B cell (primary cell): ENCODE measurements at regions not wholly inside any gene's neighbourhood (a gene's known extent, or its start where the extent isn't known, plus 50 kb on each side); places are given as distances from the start of the nearest gene placed in this dataset.

Experiments used
- ATAC-seq: fragments of 200-7000 bp; cut with Tn5 transposase; one replicate; pipeline ENCODE4 v1.10.0; 2021; ENCODE audit warnings: low read depth, mild to moderate bottlenecking, moderate number of reproducible peaks, moderate library complexity
- CTCF ChIA-PET: fragments of 350-600 bp; sonication (Branson Sonifier 250); formaldehyde crosslinking; loops from one replicate; lab custom pipeline; 2021; ENCODE audit warnings: antibody characterized with exemption, inconsistent platforms; lab: Charles Lee
- POLR2A ChIA-PET: fragments of 350-600 bp; sonication (Branson Sonifier 250); formaldehyde crosslinking; loops from one replicate; lab custom pipeline; 2021; ENCODE audit warnings: antibody characterized with exemption; lab: Charles Lee
- DNase-seq: peaks from one replicate; pipeline ENCODE4 v3.0.0; 2013
- H2AFZ ChIP-seq: 2 replicates; pipeline ENCODE4 v1.6.1; 2012; ENCODE audit warnings: mild to moderate bottlenecking, low read depth, low read length; ENCODE audit not compliant: insufficient read depth, poor library complexity, severe bottlenecking
- H3K27ac ChIP-seq, 2 donors: 1 replicate in 1 of 2; 2 replicates in 1 of 2; pipeline ENCODE4 v1.5.1; 2012 to 2013; ENCODE audit warnings: low read length in 2 of 2, mild to moderate bottlenecking in 2 of 2, moderate library complexity in 1 of 2
- H3K27me3 ChIP-seq, 4 experiments: fragments of 200-600 bp in 1 of 4; sonication (generic) in 1 of 4; replicated peaks in 1 of 4; 1 replicate in 2 of 4; 2 replicates in 2 of 4; pipeline versions ENCODE4 v1.6.1 to v1.7.0; 2013 to 2016; ENCODE audit warnings: low read length in 3 of 4, mild to moderate bottlenecking in 2 of 4, mixed read lengths in 1 of 4, moderate library complexity in 1 of 4; ENCODE audit not compliant: insufficient read depth in 4 of 4, control insufficient read depth in 3 of 4; ENCODE audit errors: control extremely low read depth in 1 of 4
- H3K36me3 ChIP-seq, 2 experiments: replicated peaks in 1 of 2; 1 replicate in 1 of 2; 2 replicates in 1 of 2; pipeline versions ENCODE4 v1.6.1 to v1.7.1; 2013; ENCODE audit warnings: low read length in 1 of 2; ENCODE audit not compliant: insufficient read depth in 2 of 2, control insufficient read depth in 1 of 2; ENCODE audit errors: control extremely low read depth in 1 of 2, extremely low read depth in 1 of 2
- H3K4me1 ChIP-seq, 2 donors: fragments of 200-600 bp in 1 of 2; sonication (generic) in 1 of 2; 1 replicate in 1 of 2; 2 replicates in 1 of 2; pipeline versions ENCODE4 v1.5.1 to v1.6.1; 2013 to 2017; ENCODE audit warnings: low read length in 2 of 2; ENCODE audit not compliant: control insufficient read depth in 2 of 2, insufficient read depth in 2 of 2
- H3K4me2 ChIP-seq: replicated peaks from 2 replicates; pipeline ENCODE3; 2012; ENCODE audit warnings: mild to moderate bottlenecking, low read depth, low read length; ENCODE audit not compliant: poor library complexity, severe bottlenecking
- H3K4me3 ChIP-seq, 5 experiments: fragments of 200-600 bp in 1 of 5; sonication (generic) in 1 of 5; 1 replicate in 3 of 5; 2 replicates in 2 of 5; pipeline versions ENCODE4 v1.5.1 to v1.7.0; 2011 to 2016; ENCODE audit warnings: low read length in 4 of 5, mild to moderate bottlenecking in 4 of 5, low read depth in 2 of 5, control low read depth in 1 of 5, moderate library complexity in 1 of 5; ENCODE audit not compliant: insufficient read depth in 1 of 5; ENCODE audit errors: control extremely low read depth in 1 of 5, extremely low read depth in 1 of 5
- H3K79me2 ChIP-seq: fragments of 200-600 bp; sonication (generic); one replicate; pipeline ENCODE4 v1.6.0; 2016; ENCODE audit warnings: low read length; ENCODE audit not compliant: control insufficient read depth, insufficient read depth
- H3K9ac ChIP-seq: fragments of 200-600 bp; sonication (generic); 2 replicates; pipeline ENCODE4 v1.6.1; 2017; ENCODE audit warnings: mild to moderate bottlenecking, low read length, moderate library complexity
- H3K9me3 ChIP-seq, 3 donors: one replicate each; pipeline versions ENCODE4 v1.6.1 to v1.7.1; 2013; ENCODE audit warnings: low read length in 2 of 3; ENCODE audit not compliant: control insufficient read depth in 2 of 3, insufficient read depth in 1 of 3; ENCODE audit errors: control extremely low read depth in 1 of 3
- H4K20me1 ChIP-seq: 2 replicates; pipeline ENCODE4 v1.6.0; 2012; ENCODE audit warnings: mild to moderate bottlenecking, low read length; ENCODE audit not compliant: insufficient read depth, control insufficient read depth, poor library complexity, severe bottlenecking
- H3K27ac Mint-ChIP-seq: one replicate; pipeline ENCODE4 v1.8.0; 2021; ENCODE audit warnings: mixed read lengths
- H3K27me3 Mint-ChIP-seq: one replicate; pipeline ENCODE4 v1.8.0; 2021; ENCODE audit warnings: mixed read lengths
- H3K4me1 Mint-ChIP-seq: one replicate; pipeline ENCODE4 v1.8.0; 2021; ENCODE audit warnings: mixed read lengths
- H3K4me3 Mint-ChIP-seq: one replicate; pipeline ENCODE4 v1.8.0; 2021; ENCODE audit warnings: mixed read lengths
- H3K9me3 Mint-ChIP-seq: one replicate; pipeline ENCODE4 v1.8.0; 2022; ENCODE audit warnings: mixed read lengths; ENCODE audit not compliant: insufficient read depth
- CTCF ChIP-seq: fragments of 200-600 bp; IDR thresholded peaks from one replicate; pipeline ENCODE4 v1.8.0; 2022; ENCODE audit warnings: antibody characterized with exemption, mild to moderate bottlenecking
- EZH2 ChIP-seq: IDR thresholded peaks from 2 replicates; pipeline ENCODE4 v1.6.1; 2012; ENCODE audit warnings: borderline replicate concordance, low read depth, mild to moderate bottlenecking, moderate library complexity, low read length; ENCODE audit not compliant: insufficient read depth, poor library complexity, severe bottlenecking
- WGBS: methylation state at CpG from one replicate; pipeline ENCODE4 v1.1.5; 2013; ENCODE audit warnings: missing lambda C conversion rate; ENCODE audit not compliant: insufficient coverage; 5-methylcytosine and 5-hydroxymethylcytosine counted together
- intact Hi-C: fragments of 100-400 bp; cut with micrococcal nuclease; formaldehyde crosslinking; loops from one replicate; pipeline ENCODE4 v1.10.0; 2022

DNA sequence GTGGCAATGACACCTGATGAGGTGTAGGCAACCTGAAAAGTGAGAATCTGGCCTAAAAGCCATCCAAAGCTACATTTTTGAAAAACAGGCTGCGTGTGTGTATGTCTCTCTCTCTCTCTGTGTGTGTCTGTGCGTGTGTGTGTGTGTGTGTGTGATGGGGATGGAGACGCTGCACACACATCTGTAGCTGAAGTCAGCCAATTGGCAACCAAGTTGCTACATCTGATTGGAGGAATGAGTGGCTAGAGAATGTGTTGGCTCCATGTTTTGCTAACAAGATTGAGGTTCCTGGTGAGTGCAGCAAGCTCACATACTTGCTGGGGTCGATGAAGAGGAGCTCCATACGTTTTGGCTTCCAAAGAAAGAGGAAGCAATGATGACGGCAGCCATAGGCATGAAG is 311.4 kb upstream of the NCAM1 start:
- H3K79me2 ChIP-seq = no peaks in the 10 kb centered on the region
- no peak overlapping the region for H3K27ac ChIP-seq
- no peaks in the 10 kb centered on the region for H3K27me3 ChIP-seq
- WGBS = 73% methylated on average over 5 of the region's 6 CpGs
- no peak overlapping the region for H3K4me3 ChIP-seq
- POLR2A ChIA-PET = no interaction called here
- intact Hi-C loops = no loop called here
- no peak overlapping the region for H3K9ac ChIP-seq
- Mint-ChIP-seq H3K4me3 (no peak overlapping the region), H3K9me3 (no peaks in the 10 kb centered on the region), H3K27ac (no peak overlapping the region), H3K4me1 (no peaks in the 10 kb centered on the region), H3K27me3 (peaks cover 10% of the 10 kb centered on the region)
- ATAC-seq = no peak
- TF ChIP-seq CTCF (no peak), EZH2 (no peak)
- CTCF ChIA-PET = no interaction called here
- DNase-seq = no peak
- H3K36me3 ChIP-seq = no peaks in the 10 kb centered on the region
- no peaks in the 10 kb centered on the region for H3K4me1 ChIP-seq
- no peaks in the 10 kb centered on the region for H3K9me3 ChIP-seq
- no peaks in the 10 kb centered on the region for H4K20me1 ChIP-seq
- H2AFZ ChIP-seq = no peak overlapping the region
- H3K4me2 ChIP-seq = no peak overlapping the region

DNA sequence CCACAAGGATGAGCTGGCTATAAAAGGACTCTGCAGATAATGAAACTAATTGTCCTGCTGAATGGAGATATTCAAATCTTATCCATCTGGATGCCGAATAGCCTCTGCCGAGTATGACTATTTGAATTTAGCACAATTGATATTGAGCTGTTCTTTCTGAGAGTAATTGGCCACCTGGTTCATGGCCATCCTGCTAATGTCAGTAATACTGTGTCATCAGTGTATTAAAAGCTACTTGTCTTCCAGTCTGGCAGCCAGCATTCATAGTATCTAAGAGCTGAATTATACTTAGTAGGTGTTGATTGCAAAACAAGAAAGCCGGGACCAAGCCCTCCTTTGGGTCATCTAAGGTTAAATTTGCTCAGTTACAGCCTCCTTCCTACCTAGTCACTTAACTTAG is 310.7 kb upstream of the NCAM1 start:
- no peak for ATAC-seq
- Mint-ChIP-seq H3K4me1 (no peaks in the 10 kb centered on the region), H3K9me3 (no peaks in the 10 kb centered on the region), H3K4me3 (no peak overlapping the region), H3K27ac (no peak overlapping the region), H3K27me3 (peaks cover 10% of the 10 kb centered on the region)
- H3K27ac ChIP-seq = no peak overlapping the region
- 100% methylated on average over 1 of the region's 3 CpGs for WGBS
- ChIA-PET CTCF (no interaction called here), POLR2A (no interaction called here)
- no peak overlapping the region for H2AFZ ChIP-seq
- no peaks in the 10 kb centered on the region for H3K79me2 ChIP-seq
- TF ChIP-seq CTCF (no peak), EZH2 (no peak)
- no peaks in the 10 kb centered on the region for H3K36me3 ChIP-seq
- no peaks in the 10 kb centered on the region for H3K9me3 ChIP-seq
- no peaks in the 10 kb centered on the region for H4K20me1 ChIP-seq
- H3K27me3 ChIP-seq = no peaks in the 10 kb centered on the region
- no peak overlapping the region for H3K9ac ChIP-seq
- H3K4me2 ChIP-seq = no peak overlapping the region
- intact Hi-C loops = no loop called here
- DNase-seq = no peak
- H3K4me3 ChIP-seq = no peak overlapping the region
- no peaks in the 10 kb centered on the region for H3K4me1 ChIP-seq
